DOHH2 (cell line): ENCODE measurements at regions not wholly inside any gene's neighbourhood (a gene's known extent, or its start where the extent isn't known, plus 50 kb on each side); places are given as distances from the start of the nearest gene placed in this dataset.

Source experiments
- H3F3A ChIP-seq: fragments of 200-600 bp; sonication (generic), shearing (Covaris generic); 2 replicates; pipeline ENCODE4 v1.6.0; 2016; ENCODE audit warnings: antibody characterized with exemption, mild to moderate bottlenecking; ENCODE audit not compliant: control insufficient read depth, insufficient read depth
- H3K27ac ChIP-seq: fragments of 200-600 bp; sonication (generic); 2 replicates; pipeline ENCODE4 v1.5.1; 2014; ENCODE audit warnings: low read depth, mild to moderate bottlenecking, low read length, moderate library complexity
- H3K27me3 ChIP-seq: fragments of 200-600 bp; sonication (generic); 2 replicates; pipeline ENCODE4 v1.6.1; 2014; ENCODE audit warnings: mild to moderate bottlenecking, low read length, mixed read lengths; ENCODE audit not compliant: control insufficient read depth
- H3K36me3 ChIP-seq: fragments of 200-600 bp; sonication (generic); 2 replicates; pipeline ENCODE4 v1.6.1; 2014; ENCODE audit warnings: mild to moderate bottlenecking, low read length, moderate library complexity, mixed read lengths; ENCODE audit not compliant: control insufficient read depth
- H3K4me1 ChIP-seq: fragments of 200-600 bp; sonication (generic); 2 replicates; pipeline ENCODE4 v1.6.1; 2014; ENCODE audit warnings: mild to moderate bottlenecking, low read length, mixed read lengths; ENCODE audit not compliant: control insufficient read depth
- H3K4me2 ChIP-seq: fragments of 200-600 bp; sonication (generic); 2 replicates; pipeline ENCODE4 v1.6.0; 2014; ENCODE audit warnings: mild to moderate bottlenecking, low read length, moderate library complexity
- H3K4me3 ChIP-seq: fragments of 200-600 bp; sonication (generic); 2 replicates; pipeline ENCODE4 v1.5.1; 2014; ENCODE audit warnings: mild to moderate bottlenecking, low read length, mixed read lengths
- H3K79me2 ChIP-seq: fragments of 200-600 bp; sonication (generic); 2 replicates; pipeline ENCODE4 v1.6.1; 2014; ENCODE audit warnings: mild to moderate bottlenecking, low read length, mixed read lengths; ENCODE audit not compliant: control insufficient read depth
- H3K9me2 ChIP-seq: fragments of 200-600 bp; sonication (generic); replicated peaks from 2 replicates; pipeline ENCODE4 v1.6.1; 2014; ENCODE audit warnings: mild to moderate bottlenecking, low read length, mixed read lengths; ENCODE audit not compliant: control insufficient read depth
- H3K9me3 ChIP-seq: fragments of 200-600 bp; sonication (generic); 2 replicates; pipeline ENCODE4 v1.6.1; 2014; ENCODE audit warnings: antibody characterized with exemption, low read length, mixed read lengths; ENCODE audit not compliant: control insufficient read depth, insufficient read depth
- H4K20me1 ChIP-seq: fragments of 200-600 bp; sonication (generic); 2 replicates; pipeline ENCODE4 v1.6.0; 2014; ENCODE audit warnings: low read depth, mild to moderate bottlenecking, antibody characterized with exemption, low read length, moderate library complexity; ENCODE audit not compliant: control insufficient read depth, insufficient read depth
- CTCF ChIP-seq: fragments of 200-600 bp; sonication (generic); IDR thresholded peaks from one replicate; pipeline ENCODE4 v1.5.1; 2014; ENCODE audit warnings: antibody characterized with exemption, mild to moderate bottlenecking, low read depth, low read length; ENCODE audit not compliant: poor library complexity, severe bottlenecking
- EZH2phosphoT487 ChIP-seq: fragments of 200-600 bp; sonication (generic); IDR thresholded peaks from 2 replicates; pipeline ENCODE4 v1.6.1; 2017; ENCODE audit warnings: borderline replicate concordance, mild to moderate bottlenecking, antibody characterized with exemption, low read length, moderate library complexity, mixed read lengths

GRCh38 chr10:47107007-47107747 lies 192.8 kb upstream of the GDF10 start:
- no peak overlapping the region for H3K27ac ChIP-seq
- no peak for TF ChIP-seq CTCF
- no peak for TF ChIP-seq EZH2phosphoT487
- no peaks in the 10 kb centered on the region for H3K27me3 ChIP-seq
- no peak overlapping the region for H3K4me2 ChIP-seq
- H3F3A ChIP-seq, result no peaks in the 10 kb centered on the region
- no peaks in the 10 kb centered on the region for H3K9me3 ChIP-seq
- H3K4me1 ChIP-seq, result no peaks in the 10 kb centered on the region
- no peak overlapping the region for H3K4me3 ChIP-seq
- H3K9me2 ChIP-seq, result no peaks in the 10 kb centered on the region
- H3K79me2 ChIP-seq, result no peaks in the 10 kb centered on the region
- no peaks in the 10 kb centered on the region for H3K36me3 ChIP-seq
- no peaks in the 10 kb centered on the region for H4K20me1 ChIP-seq

- Histone ChIP-seq H4K20me1 (no peaks in the 10 kb centered on the region), H3K27ac (no peak overlapping the region), H3K9me3 (no peaks in the 10 kb centered on the region), H3K36me3 (no peaks in the 10 kb centered on the region), H3K9me2 (no peaks in the 10 kb centered on the region), H3K27me3 (no peaks in the 10 kb centered on the region), H3K4me2 (no peak overlapping the region), H3K4me3 (no peak overlapping the region), H3F3A (no peaks in the 10 kb centered on the region), H3K4me1 (no peaks in the 10 kb centered on the region), H3K79me2 (no peaks in the 10 kb centered on the region)
- TF ChIP-seq CTCF, result no peak
- TF ChIP-seq EZH2phosphoT487, result no peak
Measured at GRCh38 chr10:47109906-47110305, 190.1 kb upstream of the GDF10 start.

GRCh38 chr10:47111329-47111862 lies 188.6 kb upstream of the GDF10 start:
- H3K9me2 ChIP-seq, result no peaks in the 10 kb centered on the region
- no peaks in the 10 kb centered on the region for H3K79me2 ChIP-seq
- no peaks in the 10 kb centered on the region for H4K20me1 ChIP-seq
- H3K4me2 ChIP-seq, result no peak overlapping the region
- no peak overlapping the region for H3K27ac ChIP-seq
- H3F3A ChIP-seq, result no peaks in the 10 kb centered on the region
- H3K4me1 ChIP-seq, result no peaks in the 10 kb centered on the region
- no peaks in the 10 kb centered on the region for H3K9me3 ChIP-seq
- no peaks in the 10 kb centered on the region for H3K27me3 ChIP-seq
- H3K36me3 ChIP-seq, result no peaks in the 10 kb centered on the region
- TF ChIP-seq CTCF, result no peak
- H3K4me3 ChIP-seq, result no peak overlapping the region
